Liver (tissue), 8 donors: ENCODE measurements at regions not wholly inside any gene's neighbourhood (a gene's known extent, or its start where the extent isn't known, plus 50 kb on each side); places are given as distances from the start of the nearest gene placed in this dataset.

Source experiments
- DNase-seq: peaks from one replicate; pipeline ENCODE4 v3.0.0-alpha.2; 2017; ENCODE audit warnings: low spot score
- H3K27ac ChIP-seq, 2 donors: one replicate each; pipeline ENCODE4 v1.7.0; 2013; ENCODE audit warnings: inconsistent platforms in 2 of 2, low read length in 2 of 2, control low read depth in 1 of 2, low read depth in 1 of 2, mild to moderate bottlenecking in 1 of 2
- H3K27me3 ChIP-seq, 4 donors: one replicate each; pipeline versions ENCODE4 v1.6.1 to v1.7.0; 2013; ENCODE audit warnings: low read length in 3 of 4, inconsistent platforms in 1 of 4, mild to moderate bottlenecking in 1 of 4, moderate library complexity in 1 of 4; ENCODE audit not compliant: control insufficient read depth in 4 of 4, insufficient read depth in 4 of 4
- H3K36me3 ChIP-seq, 4 donors: one replicate each; pipeline versions ENCODE4 v1.6.1 to v1.7.0; 2013; ENCODE audit warnings: low read length in 3 of 4, mild to moderate bottlenecking in 3 of 4, low read depth in 1 of 4, moderate library complexity in 1 of 4; ENCODE audit not compliant: control insufficient read depth in 4 of 4, insufficient read depth in 3 of 4
- H3K4me1 ChIP-seq, 4 donors: one replicate each; pipeline versions ENCODE4 v1.6.1 to v1.7.0; 2013; ENCODE audit warnings: low read length in 3 of 4, mild to moderate bottlenecking in 3 of 4, moderate library complexity in 1 of 4; ENCODE audit not compliant: control insufficient read depth in 4 of 4, insufficient read depth in 4 of 4
- H3K4me3 ChIP-seq, 3 donors: one replicate each; pipeline versions ENCODE4 v1.6.1 to v1.7.0; 2013; ENCODE audit warnings: low read length in 3 of 3, control low read depth in 1 of 3, low read depth in 1 of 3, mild to moderate bottlenecking in 1 of 3
- H3K9ac ChIP-seq, 2 donors: one replicate each; pipeline ENCODE4 v1.7.0; 2013; ENCODE audit warnings: low read length in 2 of 2, mild to moderate bottlenecking in 2 of 2, moderate library complexity in 2 of 2, control low read depth in 1 of 2, low read depth in 1 of 2
- H3K9me3 ChIP-seq, 4 donors: one replicate each; pipeline versions ENCODE4 v1.6.1 to v1.7.0; 2013; ENCODE audit warnings: low read length in 3 of 4; ENCODE audit not compliant: control insufficient read depth in 4 of 4
- ATF3 ChIP-seq: IDR thresholded peaks from 2 replicates; pipeline ENCODE4 v1.6.1; 2016; ENCODE audit warnings: antibody characterized with exemption
- CTCF ChIP-seq: fragments of 150-350 bp; IDR thresholded peaks from 2 replicates; pipeline ENCODE4 v1.5.1; 2017; ENCODE audit warnings: improper control_type of control experiment, low read depth, low read length; ENCODE audit not compliant: missing input control
- EGR1 ChIP-seq, 2 donors: IDR thresholded peaks; 2 replicates each; pipeline ENCODE4 v1.6.1; 2016 to 2018; ENCODE audit warnings: antibody characterized with exemption in 2 of 2, low read depth in 2 of 2
- FOXA1 ChIP-seq: IDR thresholded peaks from 2 replicates; pipeline ENCODE4 v1.6.1; 2016; ENCODE audit warnings: antibody characterized with exemption
- FOXA2 ChIP-seq: IDR thresholded peaks from 2 replicates; pipeline ENCODE4 v1.6.1; 2016; ENCODE audit warnings: antibody characterized with exemption
- GABPA ChIP-seq, 2 donors: IDR thresholded peaks in 1 of 2; conservative IDR thresholded peaks in 1 of 2; 2 replicates each; pipeline ENCODE4 v1.6.1; 2016; ENCODE audit warnings: antibody characterized with exemption in 2 of 2, mild to moderate bottlenecking in 1 of 2, moderate library complexity in 1 of 2
- HNF4A ChIP-seq, 2 donors: conservative IDR thresholded peaks; 2 replicates each; pipeline ENCODE4 v1.6.1; 2016; ENCODE audit warnings: antibody characterized with exemption in 2 of 2, mild to moderate bottlenecking in 2 of 2
- HNF4G ChIP-seq: IDR thresholded peaks from 2 replicates; pipeline ENCODE4 v1.6.1; 2016; ENCODE audit warnings: antibody characterized with exemption
- MAX ChIP-seq: IDR thresholded peaks from 2 replicates; pipeline ENCODE4 v1.6.1; 2016; ENCODE audit warnings: antibody characterized with exemption
- NR2F2 ChIP-seq: IDR thresholded peaks from 2 replicates; pipeline ENCODE4 v1.6.1; 2016; ENCODE audit warnings: antibody characterized with exemption
- RAD21 ChIP-seq, 2 donors: IDR thresholded peaks; 2 replicates each; pipeline ENCODE4 v1.6.1; 2016; ENCODE audit warnings: antibody characterized with exemption in 2 of 2, mild to moderate bottlenecking in 2 of 2
- REST ChIP-seq: IDR thresholded peaks from 2 replicates; pipeline ENCODE4 v1.6.1; 2016; ENCODE audit warnings: antibody characterized with exemption, mild to moderate bottlenecking
- RXRA ChIP-seq, 2 donors: IDR thresholded peaks; 2 replicates each; pipeline ENCODE4 v1.6.1; 2017 to 2018; ENCODE audit warnings: antibody characterized with exemption in 2 of 2, mild to moderate bottlenecking in 1 of 2
- SP1 ChIP-seq: IDR thresholded peaks from 2 replicates; pipeline ENCODE4 v1.6.1; 2018; ENCODE audit warnings: antibody characterized with exemption, mild to moderate bottlenecking
- YY1 ChIP-seq: IDR thresholded peaks from 2 replicates; pipeline ENCODE4 v1.6.1; 2016; ENCODE audit warnings: antibody characterized with exemption, mild to moderate bottlenecking
- ZBTB33 ChIP-seq: IDR thresholded peaks from 2 replicates; pipeline ENCODE4 v1.6.1; 2016; ENCODE audit warnings: antibody characterized with exemption
- WGBS: extraction: QIAGEN DNeasy Blood & Tissue Kit; methylation state at CpG from one replicate; pipeline ENCODE4 v1.1.7; 2013; 5-methylcytosine and 5-hydroxymethylcytosine counted together
- donor health status: healthy.
- donor health status: healthy.
- donor health status: healthy.
- donor health status: healthy.
- donor health status: healthy.

GRCh38 chr21:14757533-14758327, 211.6 kb upstream of the SAMSN1 start:
- 90% methylated on average over 7 of the region's 7 CpGs for WGBS
- TF ChIP-seq RXRA (IDR thresholded peaks at IDR 0.05) (no peak), EGR1 (IDR thresholded peaks at IDR 0.05; ENCODE audit: low read depth in 2 of 2) (no peak), NR2F2 (no peak), ATF3 (no peak), MAX (no peak), RAD21 (IDR thresholded peaks at IDR 0.05) (no peak), YY1 (no peak), FOXA1 (no peak), HNF4G (no peak), GABPA (IDR thresholded peaks at IDR 0.05 in 1 of 2, conservative IDR thresholded peaks at IDR 0.05 in 1 of 2) (no peak), HNF4A (conservative IDR thresholded peaks at IDR 0.05) (no peak), CTCF (no peak), SP1 (no peak), REST (no peak)

GRCh38 chr21:14755086-14755485, 209.0 kb upstream of the SAMSN1 start:
- WGBS, result 90% methylated on average over 1 of the region's 1 CpG
- H3K27me3 ChIP-seq, result no peaks in the 10 kb centered on the region
- H3K27ac ChIP-seq, result no peak overlapping the region
- no peak overlapping the region for H3K4me3 ChIP-seq
- H3K9ac ChIP-seq, result no peak overlapping the region
- no peaks in the 10 kb centered on the region for H3K4me1 ChIP-seq
- TF ChIP-seq HNF4A (conservative IDR thresholded peaks at IDR 0.05) (no peak), REST (no peak), RXRA (IDR thresholded peaks at IDR 0.05) (no peak), RAD21 (IDR thresholded peaks at IDR 0.05) (no peak), FOXA2 (no peak), GABPA (IDR thresholded peaks at IDR 0.05 in 1 of 2, conservative IDR thresholded peaks at IDR 0.05 in 1 of 2) (no peak), NR2F2 (no peak), MAX (no peak), SP1 (no peak), EGR1 (IDR thresholded peaks at IDR 0.05; ENCODE audit: low read depth in 2 of 2) (no peak), ZBTB33 (no peak)
- no peaks in the 10 kb centered on the region for H3K36me3 ChIP-seq
- no peaks in the 10 kb centered on the region for H3K9me3 ChIP-seq
- DNase-seq, result no peak

More at GRCh38 chr21:14757533-14758327, 211.6 kb upstream of the SAMSN1 start:
- no peaks in the 10 kb centered on the region for H3K9me3 ChIP-seq
- no peak for DNase-seq
- H3K27ac ChIP-seq, result no peak overlapping the region
- H3K9ac ChIP-seq, result no peak overlapping the region
- H3K27me3 ChIP-seq, result no peaks in the 10 kb centered on the region
- no peaks in the 10 kb centered on the region for H3K4me1 ChIP-seq
- H3K4me3 ChIP-seq, result no peak overlapping the region
- no peaks in the 10 kb centered on the region for H3K36me3 ChIP-seq
